ENCODE measurements at regions not wholly inside any gene's neighbourhood (a gene's known extent, or its start where the extent isn't known, plus 50 kb on each side); places are given as distances from the start of the nearest gene placed in this dataset.

DNA sequence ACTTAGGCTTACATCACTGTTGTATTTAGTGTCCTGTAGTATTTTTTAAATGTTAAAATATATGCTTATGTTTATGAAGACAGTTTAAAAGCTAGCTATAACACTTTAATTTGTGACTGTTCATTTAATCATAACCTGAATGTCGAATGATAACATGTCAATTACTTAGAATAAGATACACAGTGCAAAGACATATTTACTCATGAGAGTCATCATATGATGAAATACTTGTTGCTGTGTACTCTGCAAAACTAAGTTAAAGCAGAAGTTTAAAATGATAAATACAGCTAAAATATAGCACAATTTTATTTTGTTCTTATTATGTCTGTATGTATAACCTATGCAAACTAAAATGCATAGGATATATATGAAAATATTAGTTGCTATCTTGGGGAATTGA is 497.4 kb downstream of the FSCB start:
- intact Hi-C loops (cut with DNase I), result no loop called here
- WGBS, 2 donors, result 0 to 85% methylated on average over 1 of the region's 1 CpG
- Histone ChIP-seq H3K9me3 (no peaks in the 10 kb centered on the region), H3K4me3 (replicated peaks in 1 of 3) (no peak overlapping the region), H3K4me1 (no peaks in the 10 kb centered on the region), H3K27ac (no peak overlapping the region), H3K27me3 (no peaks in the 10 kb centered on the region), H3K36me3 (no peaks in the 10 kb centered on the region)
- DNase-seq, result no peak
- TF ChIP-seq POLR2A (IDR thresholded peaks at IDR 0.05), result no peak
- TF ChIP-seq, protein P1, sequence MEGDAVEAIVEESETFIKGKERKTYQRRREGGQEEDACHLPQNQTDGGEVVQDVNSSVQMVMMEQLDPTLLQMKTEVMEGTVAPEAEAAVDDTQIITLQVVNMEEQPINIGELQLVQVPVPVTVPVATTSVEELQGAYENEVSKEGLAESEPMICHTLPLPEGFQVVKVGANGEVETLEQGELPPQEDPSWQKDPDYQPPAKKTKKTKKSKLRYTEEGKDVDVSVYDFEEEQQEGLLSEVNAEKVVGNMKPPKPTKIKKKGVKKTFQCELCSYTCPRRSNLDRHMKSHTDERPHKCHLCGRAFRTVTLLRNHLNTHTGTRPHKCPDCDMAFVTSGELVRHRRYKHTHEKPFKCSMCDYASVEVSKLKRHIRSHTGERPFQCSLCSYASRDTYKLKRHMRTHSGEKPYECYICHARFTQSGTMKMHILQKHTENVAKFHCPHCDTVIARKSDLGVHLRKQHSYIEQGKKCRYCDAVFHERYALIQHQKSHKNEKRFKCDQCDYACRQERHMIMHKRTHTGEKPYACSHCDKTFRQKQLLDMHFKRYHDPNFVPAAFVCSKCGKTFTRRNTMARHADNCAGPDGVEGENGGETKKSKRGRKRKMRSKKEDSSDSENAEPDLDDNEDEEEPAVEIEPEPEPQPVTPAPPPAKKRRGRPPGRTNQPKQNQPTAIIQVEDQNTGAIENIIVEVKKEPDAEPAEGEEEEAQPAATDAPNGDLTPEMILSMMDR (IDR thresholded peaks at IDR 0.05), result no peak

DNA sequence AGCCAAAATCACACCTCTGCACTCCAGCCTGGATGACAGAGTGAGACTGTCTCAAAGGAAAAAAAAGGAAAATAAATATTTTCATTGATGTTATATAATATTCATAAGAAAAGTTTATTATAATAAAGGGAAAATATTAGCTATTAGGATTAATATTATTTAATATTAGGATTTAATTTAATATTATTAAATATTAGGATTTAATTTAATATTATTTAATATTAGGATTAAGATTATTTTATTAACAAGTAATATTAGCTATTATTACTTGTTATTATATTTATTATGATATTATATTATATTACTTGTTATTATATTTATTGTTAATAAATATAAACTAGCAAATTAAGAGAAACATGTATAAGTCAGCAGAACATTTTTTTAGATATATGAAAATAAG is 518.1 kb downstream of the FSCB start:
- no peaks in the 10 kb centered on the region for H3K9me3 ChIP-seq
- no peaks in the 10 kb centered on the region for H3K4me1 ChIP-seq
- TF ChIP-seq POLR2A (IDR thresholded peaks at IDR 0.05), result no peak
- TF ChIP-seq, protein P1 (IDR thresholded peaks at IDR 0.05), result no peak
- H3K36me3 ChIP-seq, result no peaks in the 10 kb centered on the region
- no peak for DNase-seq
- H3K27ac ChIP-seq, result no peak overlapping the region
- intact Hi-C loops (cut with DNase I), result no loop called here
- H3K4me3 ChIP-seq (replicated peaks in 1 of 3), result no peak overlapping the region
- H3K27me3 ChIP-seq, result no peaks in the 10 kb centered on the region

DNA sequence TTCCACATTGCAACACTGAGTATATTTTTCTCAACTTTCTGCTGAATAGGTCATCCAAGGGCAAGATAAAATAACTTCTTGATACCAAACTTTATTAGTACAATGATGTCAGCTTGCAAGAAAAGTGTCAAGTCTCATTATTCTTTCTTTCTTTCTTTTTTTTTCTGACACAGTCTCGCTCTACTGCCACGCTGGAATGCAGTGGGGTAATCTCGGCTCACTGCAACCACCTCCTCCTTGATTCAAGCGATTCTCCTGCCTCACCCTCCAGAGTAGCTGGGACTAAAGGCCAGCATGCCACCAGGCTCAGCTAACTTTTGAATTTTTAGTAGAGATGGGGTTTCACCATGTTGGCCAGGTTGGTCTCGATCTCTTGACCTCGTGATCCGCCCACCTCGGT is 523.4 kb downstream of the FSCB start:
- H3K36me3 ChIP-seq, result no peaks in the 10 kb centered on the region
- 64 to 65% methylated on average over 8 of the region's 8 CpGs for WGBS, 2 donors
- H3K4me3 ChIP-seq (replicated peaks in 1 of 3), result no peak overlapping the region
- DNase-seq, result peak in 1 of 2 donors; percentile 3
- TF ChIP-seq POLR2A (IDR thresholded peaks at IDR 0.05), result no peak
- TF ChIP-seq, protein P1 (IDR thresholded peaks at IDR 0.05), result no peak
- H3K27ac ChIP-seq, result no peak overlapping the region
- no peaks in the 10 kb centered on the region for H3K27me3 ChIP-seq
- no peaks in the 10 kb centered on the region for H3K9me3 ChIP-seq
- no peaks in the 10 kb centered on the region for H3K4me1 ChIP-seq
- intact Hi-C loops (cut with DNase I), result no loop called here

DNA sequence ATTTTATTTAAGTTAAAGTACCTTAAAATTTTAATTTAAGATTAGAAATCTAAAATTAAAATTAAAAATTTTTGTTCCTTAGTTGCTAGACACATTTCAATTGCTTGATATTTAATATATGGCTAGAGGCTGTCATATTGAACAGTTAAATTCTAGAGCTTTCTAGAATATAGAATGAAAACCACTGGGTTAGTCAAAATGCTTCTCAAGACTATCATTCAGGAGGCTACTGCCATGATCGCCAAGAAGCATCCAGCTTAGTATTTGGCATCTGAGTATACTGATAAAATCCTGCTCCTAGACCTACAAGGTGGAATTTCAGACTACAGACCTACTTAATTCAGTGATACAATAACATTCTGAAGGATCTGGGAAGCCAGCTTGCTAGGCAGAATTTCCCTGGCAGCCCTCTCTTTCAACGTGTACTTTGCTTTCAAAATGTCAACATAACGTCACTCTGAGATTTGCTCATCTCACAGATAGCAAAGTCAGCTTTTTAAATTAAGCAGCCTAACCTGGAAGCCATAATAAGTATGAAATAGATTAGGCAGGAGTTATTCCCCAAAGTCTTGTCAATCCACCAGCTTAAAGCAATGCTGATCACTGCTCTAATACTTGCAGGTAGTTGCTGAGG is 525.8 kb downstream of the FSCB start:
- 50 to 59% methylated on average over 3 of the region's 3 CpGs for WGBS, 2 donors
- no peaks in the 10 kb centered on the region for H3K9me3 ChIP-seq
- no peak overlapping the region for H3K27ac ChIP-seq
- no peaks in the 10 kb centered on the region for H3K36me3 ChIP-seq
- DNase-seq, result no peak
- H3K27me3 ChIP-seq, result no peaks in the 10 kb centered on the region
- H3K4me3 ChIP-seq (replicated peaks in 1 of 3), result no peak overlapping the region
- H3K4me1 ChIP-seq, result no peaks in the 10 kb centered on the region
- intact Hi-C loops (cut with DNase I), result no loop called here
- TF ChIP-seq, protein P1 (IDR thresholded peaks at IDR 0.05), result no peak
- no peak for TF ChIP-seq POLR2A (IDR thresholded peaks at IDR 0.05)

DNA sequence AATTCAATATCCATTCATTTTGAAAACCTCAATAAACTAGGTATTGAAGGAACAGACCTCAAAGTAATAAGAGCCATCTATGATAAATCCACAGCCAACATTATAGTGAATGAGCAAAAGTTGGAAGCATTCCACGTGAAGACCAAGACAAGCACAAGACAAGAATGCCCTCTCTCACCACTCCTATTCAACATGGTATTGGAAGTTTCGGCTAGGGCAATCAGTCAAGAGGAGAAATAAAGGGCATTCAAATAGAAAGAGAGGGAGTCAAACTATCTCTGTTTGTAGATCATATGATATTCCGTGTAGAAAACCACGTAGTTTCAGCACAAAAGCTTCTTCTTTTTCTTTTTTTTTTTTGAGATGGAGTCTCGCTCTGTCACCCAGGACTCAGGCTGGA is 550.3 kb downstream of the FSCB start:
- 93% methylated on average over 5 of the region's 5 CpGs for WGBS, 2 donors
- no peak overlapping the region for H3K27ac ChIP-seq
- DNase-seq, result no peak
- H3K4me1 ChIP-seq, result no peaks in the 10 kb centered on the region
- no peak overlapping the region for H3K4me3 ChIP-seq (replicated peaks in 1 of 3)
- no peaks in the 10 kb centered on the region for H3K36me3 ChIP-seq
- no peaks in the 10 kb centered on the region for H3K9me3 ChIP-seq
- no peak for TF ChIP-seq POLR2A (IDR thresholded peaks at IDR 0.05)
- TF ChIP-seq, protein P1 (IDR thresholded peaks at IDR 0.05), result no peak
- intact Hi-C loops (cut with DNase I), result no loop called here
- no peaks in the 10 kb centered on the region for H3K27me3 ChIP-seq

Measured in thyroid gland (tissue), 4 donors.